ENCODE measurements at regions not wholly inside any gene's neighbourhood (a gene's known extent, or its start where the extent isn't known, plus 50 kb on each side); places are given as distances from the start of the nearest gene placed in this dataset.

GRCh38 chr12:63467951-63468350 lies 200.3 kb downstream of the DPY19L2 start:
- TF ChIP-seq FOXM1 (IDR thresholded peaks at IDR 0.05; ENCODE audit: borderline replicate concordance), result no peak
- no peak for TF ChIP-seq ELF4 (IDR thresholded peaks at IDR 0.05)
- no peak for TF ChIP-seq PKNOX1 (IDR thresholded peaks at IDR 0.05)
- TF ChIP-seq FOXK2 (IDR thresholded peaks at IDR 0.05), result no peak
- TF ChIP-seq ZNF384 (IDR thresholded peaks at IDR 0.05), result no peak
- TF ChIP-seq BHLHE40 (IDR thresholded peaks at IDR 0.05; ENCODE audit: borderline replicate concordance), result no peak
- no peak for TF ChIP-seq SP1 (IDR thresholded peaks at IDR 0.05)
- no peak for TF ChIP-seq HDGF (IDR thresholded peaks at IDR 0.05; ENCODE audit: borderline replicate concordance)
- TF ChIP-seq NFRKB (IDR thresholded peaks at IDR 0.05), result no peak
- no peak for TF ChIP-seq TARDBP (IDR thresholded peaks at IDR 0.05)
- no peak for TF ChIP-seq SUZ12 (IDR thresholded peaks at IDR 0.05)
